GM18907 (cell line): ENCODE measurements at regions not wholly inside any gene's neighbourhood (a gene's known extent, or its start where the extent isn't known, plus 50 kb on each side); places are given as distances from the start of the nearest gene placed in this dataset.
"Not testable (repeated sequence)": the region's sequence is repeated elsewhere in the genome, so short reads cannot be mapped to it uniquely, and the experiment has no call there.

Experiments used
- ATAC-seq: cut with Tn5 transposase; IDR thresholded peaks from one replicate; pipeline ENCODE4 v1.9.1; 2021; ENCODE audit warnings: mild to moderate bottlenecking, moderate library complexity; ENCODE audit not compliant: unreplicated experiment

- ATAC-seq, result no peak
These were observed 362.2 kb upstream of the SNX7 start for GRCh38 chr1:98299313-98299712.

- ATAC-seq, result no peak
These were observed 363.2 kb upstream of the SNX7 start for GRCh38 chr1:98298319-98298718.

GRCh38 chr1:98296681-98297080, 364.8 kb upstream of the SNX7 start:
- no peak for ATAC-seq

GRCh38 chr1:98294127-98294526, 367.4 kb upstream of the SNX7 start:
- ATAC-seq, result no peak

GRCh38 chr1:98292994-98293393, 368.5 kb upstream of the SNX7 start:
- ATAC-seq, result no peak

GRCh38 chr1:98289311-98289710, 368.5 kb upstream of the DPYD start:
- no peak for ATAC-seq

- ATAC-seq, result no peak
These were observed 367.7 kb upstream of the DPYD start for GRCh38 chr1:98288494-98288893.

GRCh38 chr1:98287626-98288025, 366.8 kb upstream of the DPYD start:
- no peak for ATAC-seq

- ATAC-seq, result no peak
These were observed 365.8 kb upstream of the DPYD start for GRCh38 chr1:98286656-98287055.

- not testable (repeated sequence) for ATAC-seq
These were observed 364.5 kb upstream of the DPYD start for GRCh38 chr1:98285286-98285685.

- ATAC-seq, result no peak
These were observed 359.2 kb upstream of the DPYD start for GRCh38 chr1:98280049-98280448.

- ATAC-seq, result no peak
These were observed 357.2 kb upstream of the DPYD start for GRCh38 chr1:98278055-98278454.

- no peak for ATAC-seq
These were observed 356.3 kb upstream of the DPYD start for GRCh38 chr1:98277118-98277517.

GRCh38 chr1:98276514-98276913, 355.7 kb upstream of the DPYD start:
- no peak for ATAC-seq

- ATAC-seq, result no peak
These were observed 347.5 kb upstream of the DPYD start for GRCh38 chr1:98268316-98268715.

- ATAC-seq, result no peak
These were observed 346.6 kb upstream of the DPYD start for GRCh38 chr1:98267423-98267822.

GRCh38 chr1:98264727-98265126, 343.9 kb upstream of the DPYD start:
- ATAC-seq, result no peak

GRCh38 chr1:98260839-98261238, 340.0 kb upstream of the DPYD start:
- no peak for ATAC-seq

- ATAC-seq, result no peak
These were observed 339.6 kb upstream of the DPYD start for GRCh38 chr1:98260412-98260811.

GRCh38 chr1:98256700-98257099, 335.9 kb upstream of the DPYD start:
- ATAC-seq, result no peak

- ATAC-seq, result no peak
These were observed 332.3 kb upstream of the DPYD start for GRCh38 chr1:98253145-98253544.

GRCh38 chr1:98251497-98251896, 330.7 kb upstream of the DPYD start:
- ATAC-seq, result no peak

GRCh38 chr1:98232678-98233077, 311.8 kb upstream of the DPYD start:
- no peak for ATAC-seq

GRCh38 chr1:98222706-98223105, 301.9 kb upstream of the DPYD start:
- no peak for ATAC-seq
